Liver (tissue), 3 donors: ENCODE measurements at regions not wholly inside any gene's neighbourhood (a gene's known extent, or its start where the extent isn't known, plus 50 kb on each side); places are given as distances from the start of the nearest gene placed in this dataset.

ENCODE experiments used
- GABPA ChIP-seq, 2 donors: IDR thresholded peaks in 1 of 2; conservative IDR thresholded peaks in 1 of 2; 2 replicates each; pipeline ENCODE4 v1.6.1; 2016; ENCODE audit warnings: antibody characterized with exemption in 2 of 2, mild to moderate bottlenecking in 1 of 2, moderate library complexity in 1 of 2
- RAD21 ChIP-seq, 2 donors: IDR thresholded peaks; 2 replicates each; pipeline ENCODE4 v1.6.1; 2016; ENCODE audit warnings: antibody characterized with exemption in 2 of 2, mild to moderate bottlenecking in 2 of 2
- TAF1 ChIP-seq: conservative IDR thresholded peaks from 2 replicates; pipeline ENCODE4 v1.6.1; 2016; ENCODE audit warnings: antibody characterized with exemption, mild to moderate bottlenecking
- TF ChIP-seq, protein P1 (sequence below): fragments of 150-350 bp; IDR thresholded peaks from 2 replicates; pipeline ENCODE4 v1.5.1; 2017; ENCODE audit warnings: improper control_type of control experiment, low read depth, low read length; ENCODE audit not compliant: missing input control
- TF ChIP-seq, protein P2 (sequence below): IDR thresholded peaks from 2 replicates; pipeline ENCODE4 v1.6.1; 2016; ENCODE audit warnings: antibody characterized with exemption, mild to moderate bottlenecking
- donor health status: healthy.
- donor health status: healthy.

- TF ChIP-seq, protein P1, sequence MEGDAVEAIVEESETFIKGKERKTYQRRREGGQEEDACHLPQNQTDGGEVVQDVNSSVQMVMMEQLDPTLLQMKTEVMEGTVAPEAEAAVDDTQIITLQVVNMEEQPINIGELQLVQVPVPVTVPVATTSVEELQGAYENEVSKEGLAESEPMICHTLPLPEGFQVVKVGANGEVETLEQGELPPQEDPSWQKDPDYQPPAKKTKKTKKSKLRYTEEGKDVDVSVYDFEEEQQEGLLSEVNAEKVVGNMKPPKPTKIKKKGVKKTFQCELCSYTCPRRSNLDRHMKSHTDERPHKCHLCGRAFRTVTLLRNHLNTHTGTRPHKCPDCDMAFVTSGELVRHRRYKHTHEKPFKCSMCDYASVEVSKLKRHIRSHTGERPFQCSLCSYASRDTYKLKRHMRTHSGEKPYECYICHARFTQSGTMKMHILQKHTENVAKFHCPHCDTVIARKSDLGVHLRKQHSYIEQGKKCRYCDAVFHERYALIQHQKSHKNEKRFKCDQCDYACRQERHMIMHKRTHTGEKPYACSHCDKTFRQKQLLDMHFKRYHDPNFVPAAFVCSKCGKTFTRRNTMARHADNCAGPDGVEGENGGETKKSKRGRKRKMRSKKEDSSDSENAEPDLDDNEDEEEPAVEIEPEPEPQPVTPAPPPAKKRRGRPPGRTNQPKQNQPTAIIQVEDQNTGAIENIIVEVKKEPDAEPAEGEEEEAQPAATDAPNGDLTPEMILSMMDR: no peak
- TF ChIP-seq GABPA (IDR thresholded peaks at IDR 0.05 in 1 of 2, conservative IDR thresholded peaks at IDR 0.05 in 1 of 2) (no peak), RAD21 (IDR thresholded peaks at IDR 0.05) (no peak), TAF1 (no peak)
- TF ChIP-seq, protein P2, sequence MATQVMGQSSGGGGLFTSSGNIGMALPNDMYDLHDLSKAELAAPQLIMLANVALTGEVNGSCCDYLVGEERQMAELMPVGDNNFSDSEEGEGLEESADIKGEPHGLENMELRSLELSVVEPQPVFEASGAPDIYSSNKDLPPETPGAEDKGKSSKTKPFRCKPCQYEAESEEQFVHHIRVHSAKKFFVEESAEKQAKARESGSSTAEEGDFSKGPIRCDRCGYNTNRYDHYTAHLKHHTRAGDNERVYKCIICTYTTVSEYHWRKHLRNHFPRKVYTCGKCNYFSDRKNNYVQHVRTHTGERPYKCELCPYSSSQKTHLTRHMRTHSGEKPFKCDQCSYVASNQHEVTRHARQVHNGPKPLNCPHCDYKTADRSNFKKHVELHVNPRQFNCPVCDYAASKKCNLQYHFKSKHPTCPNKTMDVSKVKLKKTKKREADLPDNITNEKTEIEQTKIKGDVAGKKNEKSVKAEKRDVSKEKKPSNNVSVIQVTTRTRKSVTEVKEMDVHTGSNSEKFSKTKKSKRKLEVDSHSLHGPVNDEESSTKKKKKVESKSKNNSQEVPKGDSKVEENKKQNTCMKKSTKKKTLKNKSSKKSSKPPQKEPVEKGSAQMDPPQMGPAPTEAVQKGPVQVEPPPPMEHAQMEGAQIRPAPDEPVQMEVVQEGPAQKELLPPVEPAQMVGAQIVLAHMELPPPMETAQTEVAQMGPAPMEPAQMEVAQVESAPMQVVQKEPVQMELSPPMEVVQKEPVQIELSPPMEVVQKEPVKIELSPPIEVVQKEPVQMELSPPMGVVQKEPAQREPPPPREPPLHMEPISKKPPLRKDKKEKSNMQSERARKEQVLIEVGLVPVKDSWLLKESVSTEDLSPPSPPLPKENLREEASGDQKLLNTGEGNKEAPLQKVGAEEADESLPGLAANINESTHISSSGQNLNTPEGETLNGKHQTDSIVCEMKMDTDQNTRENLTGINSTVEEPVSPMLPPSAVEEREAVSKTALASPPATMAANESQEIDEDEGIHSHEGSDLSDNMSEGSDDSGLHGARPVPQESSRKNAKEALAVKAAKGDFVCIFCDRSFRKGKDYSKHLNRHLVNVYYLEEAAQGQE: no peak
Observed at GRCh38 chr2:145157036-145157675, 637.2 kb upstream of the ZEB2 start.
